Neutrophil (primary cell): ENCODE measurements at regions not wholly inside any gene's neighbourhood (a gene's known extent, or its start where the extent isn't known, plus 50 kb on each side); places are given as distances from the start of the nearest gene placed in this dataset.

Experiments
- H3K27ac ChIP-seq: fragments of 200-600 bp; sonication (generic); 2 replicates; pipeline ENCODE4 v1.5.1; 2016; ENCODE audit warnings: mild to moderate bottlenecking, moderate library complexity
- H3K27me3 ChIP-seq: fragments of 200-600 bp; sonication (generic); 2 replicates; pipeline ENCODE4 v1.6.0; 2016; ENCODE audit warnings: mild to moderate bottlenecking
- H3K36me3 ChIP-seq: fragments of 200-600 bp; sonication (generic); 2 replicates; pipeline ENCODE4 v1.5.1; 2017
- H3K4me1 ChIP-seq, 2 experiments: fragments of 200-600 bp in 1 of 2; sonication (generic) in 1 of 2; 1 replicate in 1 of 2; 2 replicates in 1 of 2; pipeline versions ENCODE4 v1.5.1 to v1.6.1; 2013 to 2016; ENCODE audit warnings: low read depth in 1 of 2, low read length in 1 of 2, mild to moderate bottlenecking in 1 of 2, moderate library complexity in 1 of 2; ENCODE audit not compliant: control insufficient read depth in 1 of 2, insufficient read depth in 1 of 2
- H3K4me3 ChIP-seq, 2 experiments: fragments of 200-600 bp in 1 of 2; sonication (generic) in 1 of 2; 1 replicate in 1 of 2; 2 replicates in 1 of 2; pipeline ENCODE4 v1.5.1; 2013 to 2016; ENCODE audit warnings: low read depth in 1 of 2, low read length in 1 of 2, mild to moderate bottlenecking in 1 of 2, moderate library complexity in 1 of 2
- H3K9me3 ChIP-seq: fragments of 200-600 bp; sonication (generic); 2 replicates; pipeline ENCODE4 v1.5.1; 2016
- TF ChIP-seq, protein P1 (sequence below): fragments of 200-600 bp; sonication (generic); IDR thresholded peaks from 2 replicates; pipeline ENCODE4 v1.5.1; 2016; ENCODE audit warnings: antibody characterized with exemption

DNA sequence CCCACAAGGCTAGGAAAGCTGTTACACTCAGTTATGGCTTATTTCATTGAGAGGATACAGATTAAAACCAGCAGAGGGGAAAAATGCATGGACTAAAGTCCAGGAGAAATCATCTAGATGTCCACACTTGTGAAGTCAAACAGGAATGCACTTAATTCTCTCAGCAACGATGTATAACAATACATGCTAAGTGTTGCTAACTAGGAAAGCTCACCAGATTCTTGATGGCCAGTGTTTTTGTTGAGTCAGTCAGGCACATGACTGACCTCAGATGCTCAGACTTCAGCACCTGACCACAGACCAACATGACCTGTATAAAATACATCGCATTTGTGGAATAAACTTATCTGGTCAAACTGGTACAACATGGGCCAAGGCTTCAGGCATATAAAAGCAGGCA is 470.2 kb upstream of the PRR20A start:
- H3K27ac ChIP-seq, result no peak overlapping the region
- no peaks in the 10 kb centered on the region for H3K27me3 ChIP-seq
- H3K4me1 ChIP-seq, result no peaks in the 10 kb centered on the region
- H3K9me3 ChIP-seq, result no peaks in the 10 kb centered on the region
- no peaks in the 10 kb centered on the region for H3K36me3 ChIP-seq
- TF ChIP-seq, protein P1, sequence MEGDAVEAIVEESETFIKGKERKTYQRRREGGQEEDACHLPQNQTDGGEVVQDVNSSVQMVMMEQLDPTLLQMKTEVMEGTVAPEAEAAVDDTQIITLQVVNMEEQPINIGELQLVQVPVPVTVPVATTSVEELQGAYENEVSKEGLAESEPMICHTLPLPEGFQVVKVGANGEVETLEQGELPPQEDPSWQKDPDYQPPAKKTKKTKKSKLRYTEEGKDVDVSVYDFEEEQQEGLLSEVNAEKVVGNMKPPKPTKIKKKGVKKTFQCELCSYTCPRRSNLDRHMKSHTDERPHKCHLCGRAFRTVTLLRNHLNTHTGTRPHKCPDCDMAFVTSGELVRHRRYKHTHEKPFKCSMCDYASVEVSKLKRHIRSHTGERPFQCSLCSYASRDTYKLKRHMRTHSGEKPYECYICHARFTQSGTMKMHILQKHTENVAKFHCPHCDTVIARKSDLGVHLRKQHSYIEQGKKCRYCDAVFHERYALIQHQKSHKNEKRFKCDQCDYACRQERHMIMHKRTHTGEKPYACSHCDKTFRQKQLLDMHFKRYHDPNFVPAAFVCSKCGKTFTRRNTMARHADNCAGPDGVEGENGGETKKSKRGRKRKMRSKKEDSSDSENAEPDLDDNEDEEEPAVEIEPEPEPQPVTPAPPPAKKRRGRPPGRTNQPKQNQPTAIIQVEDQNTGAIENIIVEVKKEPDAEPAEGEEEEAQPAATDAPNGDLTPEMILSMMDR, result no peak
- no peak overlapping the region for H3K4me3 ChIP-seq

DNA sequence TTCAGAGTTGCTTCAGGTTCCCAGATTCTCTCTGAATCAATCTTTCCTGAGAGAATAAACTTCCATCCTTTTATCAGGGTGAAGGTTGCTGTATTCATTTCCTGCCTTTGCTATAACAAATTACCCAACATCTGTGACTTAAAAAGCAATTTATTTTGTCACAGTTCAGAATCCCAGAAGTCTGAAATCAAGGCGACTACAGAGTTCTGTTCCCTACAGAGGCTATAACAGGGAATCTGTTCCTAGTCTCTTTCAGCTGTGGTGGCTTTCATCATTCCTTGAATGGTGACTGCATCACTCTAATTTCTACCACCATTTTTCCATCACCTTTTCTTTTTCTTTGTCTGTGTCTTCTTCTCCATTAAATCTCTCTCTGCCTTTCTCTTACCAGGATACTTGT is 459.3 kb upstream of the PRR20A start:
- TF ChIP-seq, protein P1, result no peak
- H3K27me3 ChIP-seq, result no peaks in the 10 kb centered on the region
- no peaks in the 10 kb centered on the region for H3K9me3 ChIP-seq
- H3K36me3 ChIP-seq, result no peaks in the 10 kb centered on the region
- no peak overlapping the region for H3K4me3 ChIP-seq
- no peak overlapping the region for H3K27ac ChIP-seq
- H3K4me1 ChIP-seq, result no peaks in the 10 kb centered on the region

DNA sequence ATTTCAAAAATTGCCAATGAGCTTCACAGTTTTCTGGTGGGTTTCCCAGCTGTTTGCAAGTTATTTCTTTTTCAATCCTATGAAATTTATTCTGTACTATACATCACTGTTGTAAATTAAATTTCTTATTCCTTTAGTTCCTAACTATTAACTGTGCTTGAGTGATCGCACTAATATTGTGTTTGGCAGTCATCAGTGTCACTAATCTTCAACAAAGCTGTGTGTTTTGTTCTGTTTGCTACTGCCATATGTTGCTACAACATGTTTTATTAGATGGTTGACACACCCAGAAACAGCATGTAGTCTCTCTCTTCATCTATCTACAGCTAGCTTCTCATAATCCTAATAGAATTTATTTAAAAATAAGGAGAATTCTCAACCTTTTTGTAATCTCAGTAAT is 453.6 kb upstream of the PRR20A start:
- H3K9me3 ChIP-seq, result no peaks in the 10 kb centered on the region
- H3K4me1 ChIP-seq, result no peaks in the 10 kb centered on the region
- H3K27me3 ChIP-seq, result no peaks in the 10 kb centered on the region
- TF ChIP-seq, protein P1, result no peak
- H3K27ac ChIP-seq, result no peak overlapping the region
- H3K36me3 ChIP-seq, result no peaks in the 10 kb centered on the region
- no peak overlapping the region for H3K4me3 ChIP-seq

DNA sequence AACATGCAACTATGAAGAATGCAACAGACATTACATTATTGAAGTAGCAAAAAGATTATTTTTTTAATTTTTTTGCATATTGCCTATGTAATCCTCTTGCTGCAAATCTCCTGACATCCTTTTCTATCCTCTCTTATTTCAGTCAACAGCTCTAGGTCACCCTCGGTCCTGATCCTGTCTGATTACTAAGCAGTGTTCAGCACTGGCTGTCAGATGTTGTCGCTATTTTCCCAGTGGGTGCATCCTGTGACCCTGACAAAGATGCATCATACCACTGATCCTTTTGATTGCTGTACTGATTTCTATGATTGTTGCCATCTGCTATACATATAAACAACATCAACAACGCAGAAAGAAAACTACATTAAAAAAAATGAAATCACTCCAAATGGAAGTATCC is 443.7 kb upstream of the PRR20A start:
- Histone ChIP-seq H3K9me3 (no peaks in the 10 kb centered on the region), H3K36me3 (no peaks in the 10 kb centered on the region), H3K4me3 (no peak overlapping the region), H3K4me1 (no peaks in the 10 kb centered on the region), H3K27ac (no peak overlapping the region), H3K27me3 (no peaks in the 10 kb centered on the region)
- TF ChIP-seq, protein P1, result no peak

DNA sequence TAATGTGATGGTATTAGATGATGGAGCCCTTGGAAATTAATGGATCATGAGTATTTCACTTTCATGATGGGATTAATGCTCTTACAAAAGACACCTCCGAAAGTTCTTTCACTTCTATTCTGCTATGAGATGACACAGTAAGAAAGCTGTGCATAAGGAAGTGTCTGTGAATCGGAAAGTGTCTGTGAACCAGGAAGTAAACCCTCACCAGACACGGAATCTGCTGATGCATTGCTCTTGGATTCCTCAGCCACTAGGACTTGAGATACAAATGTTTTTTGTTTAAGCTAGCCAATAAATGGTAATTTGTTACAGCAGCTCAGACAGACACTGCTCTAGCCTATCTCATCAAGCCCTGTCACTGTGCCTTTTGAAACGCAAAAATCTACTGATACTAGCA is 440.4 kb upstream of the PRR20A start:
- Histone ChIP-seq H3K4me1 (no peaks in the 10 kb centered on the region), H3K27me3 (no peaks in the 10 kb centered on the region), H3K9me3 (no peaks in the 10 kb centered on the region), H3K4me3 (no peak overlapping the region), H3K27ac (no peak overlapping the region), H3K36me3 (no peaks in the 10 kb centered on the region)
- TF ChIP-seq, protein P1, result no peak

DNA sequence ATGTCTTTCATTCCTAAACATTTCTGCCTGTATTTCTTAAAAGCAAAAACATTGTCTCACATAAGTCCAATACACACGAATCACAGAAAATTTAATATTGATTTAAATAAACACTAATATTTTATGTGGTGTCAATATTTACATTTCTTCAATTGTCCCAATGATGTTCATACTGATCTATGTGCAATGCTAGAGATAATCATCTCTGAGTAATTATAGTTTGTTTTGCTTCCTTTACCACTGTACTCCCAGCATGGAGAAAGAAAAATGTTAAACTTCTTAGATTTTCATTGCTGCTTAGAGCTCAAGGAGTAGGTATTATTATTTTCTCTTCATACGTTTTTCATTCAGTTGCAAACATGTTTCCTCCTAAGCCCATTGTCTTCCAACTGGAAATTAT is 434.2 kb upstream of the PRR20A start:
- no peak overlapping the region for H3K27ac ChIP-seq

More for the DNA sequence above, 434.2 kb upstream of the PRR20A start:
- TF ChIP-seq, protein P1, result no peak
- Histone ChIP-seq H3K36me3 (no peaks in the 10 kb centered on the region), H3K4me3 (no peak overlapping the region), H3K4me1 (no peaks in the 10 kb centered on the region), H3K27me3 (no peaks in the 10 kb centered on the region), H3K9me3 (no peaks in the 10 kb centered on the region)
